OCI-LY3 (cell line): ENCODE measurements at regions not wholly inside any gene's neighbourhood (a gene's known extent, or its start where the extent isn't known, plus 50 kb on each side); places are given as distances from the start of the nearest gene placed in this dataset.
"Not testable (repeated sequence)": the region's sequence is repeated elsewhere in the genome, so short reads cannot be mapped to it uniquely, and the experiment has no call there.

Experiments
- CTCF ChIP-seq: fragments of 200-600, 300-600 bp; sonication (generic); IDR thresholded peaks from 2 replicates; pipeline ENCODE4 v1.5.1; 2014; ENCODE audit warnings: antibody characterized with exemption, low read length, low read depth
- EZH2phosphoT487 ChIP-seq: fragments of 200-600 bp; shearing (Covaris generic); IDR thresholded peaks from 2 replicates; pipeline ENCODE4 v1.6.1; 2018; ENCODE audit warnings: antibody characterized with exemption, mixed run types, low read depth

- TF ChIP-seq CTCF, EZH2phosphoT487: not testable (repeated sequence)
These were observed 667.6 kb downstream of the UQCRFS1 start for GRCh38 chr19:28545397-28545796.
